Spleen (tissue), 11 donors: ENCODE measurements at regions not wholly inside any gene's neighbourhood (a gene's known extent, or its start where the extent isn't known, plus 50 kb on each side); places are given as distances from the start of the nearest gene placed in this dataset.

Experiments
- DNase-seq: peaks from one replicate; pipeline ENCODE4 v3.0.0-alpha.2; 2020
- H3K27ac ChIP-seq, 8 donors: fragments of 200-600 bp; sonication (generic) in 7 of 8; 1 replicate in 4 of 8; 2 replicates in 4 of 8; pipeline versions ENCODE4 v1.5.0 to v1.8.0; 2016 to 2021; ENCODE audit warnings: inconsistent platforms in 4 of 8, mild to moderate bottlenecking in 4 of 8, moderate library complexity in 1 of 8
- H3K27me3 ChIP-seq, 7 donors: fragments of 200-600 bp; sonication (generic) in 6 of 7; replicated peaks in 1 of 7; 1 replicate in 4 of 7; 2 replicates in 3 of 7; pipeline versions ENCODE4 v1.5.0 to v1.8.0; 2016 to 2021; ENCODE audit warnings: inconsistent platforms in 3 of 7, mild to moderate bottlenecking in 1 of 7
- H3K36me3 ChIP-seq, 6 donors: fragments of 200-600 bp; sonication (generic) in 5 of 6; 1 replicate in 4 of 6; 2 replicates in 2 of 6; pipeline versions ENCODE4 v1.5.0 to v1.8.0; 2016 to 2021; ENCODE audit warnings: inconsistent platforms in 2 of 6
- H3K4me1 ChIP-seq, 6 donors: fragments of 200-600 bp; sonication (generic) in 5 of 6; 1 replicate in 3 of 6; 2 replicates in 3 of 6; pipeline versions ENCODE4 v1.5.0 to v1.8.0; 2016 to 2021; ENCODE audit warnings: inconsistent platforms in 3 of 6
- H3K4me3 ChIP-seq, 8 donors: fragments of 200-600 bp; sonication (generic) in 7 of 8; 1 replicate in 4 of 8; 2 replicates in 4 of 8; pipeline versions ENCODE4 v1.5.0 to v1.8.0; 2016 to 2021; ENCODE audit warnings: inconsistent platforms in 4 of 8, mild to moderate bottlenecking in 4 of 8, moderate library complexity in 2 of 8
- H3K9me3 ChIP-seq, 8 donors: fragments of 200-600 bp; sonication (generic) in 7 of 8; 1 replicate in 4 of 8; 2 replicates in 4 of 8; pipeline versions ENCODE4 v1.5.0 to v1.8.0; 2016 to 2021; ENCODE audit warnings: inconsistent platforms in 4 of 8
- CTCF ChIP-seq, 11 experiments: fragments of 200-600 bp in 7 of 11; fragments of 450-650 bp in 4 of 11; sonication (generic) in 4 of 11; IDR thresholded peaks in 8 of 11; conservative IDR thresholded peaks in 3 of 11; 1 replicate in 7 of 11; 2 replicates in 4 of 11; pipeline versions ENCODE4 v1.4.0 to v1.8.0; 2016 to 2021; ENCODE audit warnings: antibody characterized with exemption in 11 of 11, inconsistent platforms in 4 of 11, mild to moderate bottlenecking in 1 of 11
- POLR2A ChIP-seq, 3 donors: fragments of 450-650 bp; IDR thresholded peaks; one replicate each; pipeline ENCODE4 v1.5.1; 2017; ENCODE audit warnings: antibody characterized with exemption in 3 of 3, mild to moderate bottlenecking in 1 of 3
- POLR2AphosphoS5 ChIP-seq, 3 donors: sonication (generic); formaldehyde crosslinking; IDR thresholded peaks; one replicate each; pipeline ENCODE4 v1.5.1; 2017; ENCODE audit warnings: antibody characterized with exemption in 3 of 3
- WGBS, 5 donors: extraction: QIAGEN DNeasy Blood & Tissue Kit in 3 of 5; methylation state at CpG; one replicate each; pipeline versions ENCODE4 v1.1.5 to v1.1.7; 2013 to 2018; 5-methylcytosine and 5-hydroxymethylcytosine counted together
- intact Hi-C: fragments of 100-400 bp; cut with DNase I; formaldehyde crosslinking; loops from one replicate; pipeline ENCODE4 v1.15.0; 2023; ENCODE audit warnings: low total_unique reads
- donor health status: healthy with polysubstance abuse.
- donor health status: DM: no; HTN: no; CAD: no; lungs with moderate emphysema.
- donor health status: DM: no; HTN: no; CAD: no.
- donor health status: Bipolar disorder and iron deficiency.
- donor health status: healthy.
- donor health status: DM: no; HTN: no; CAD: no.
- donor health status: DM: yes; HTN: yes; CAD: no.

- intact Hi-C loops = no loop called here
- peaks cover 0 to 88% (median 60%) of the 10 kb centered on the region in 8 donors for H3K9me3 ChIP-seq
- DNase-seq = no peak
- no peaks in the 10 kb centered on the region for H3K4me1 ChIP-seq
- H3K27ac ChIP-seq = no peak overlapping the region
- no peak for TF ChIP-seq CTCF (IDR thresholded peaks at IDR 0.05 in 8 of 11, conservative IDR thresholded peaks at IDR 0.05 in 3 of 11)
- no peak for TF ChIP-seq POLR2AphosphoS5 (IDR thresholded peaks at IDR 0.05)
- TF ChIP-seq POLR2A (IDR thresholded peaks at IDR 0.05) = no peak
- no peak overlapping the region for H3K4me3 ChIP-seq
- WGBS, 5 donors = 39 to 60% (median 51%) methylated on average over 1 of the region's 1 CpG
- H3K27me3 ChIP-seq = no peaks in the 10 kb centered on the region
- no peaks in the 10 kb centered on the region for H3K36me3 ChIP-seq
These were observed 387.7 kb downstream of the PAX1 start for GRCh38 chr20:22093122-22093521.

GRCh38 chr20:22088882-22089281, 383.4 kb downstream of the PAX1 start:
- 85 to 91% (median 88%) methylated on average over 4 of the region's 4 CpGs for WGBS, 5 donors
- Histone ChIP-seq H3K4me3 (no peak overlapping the region), H3K36me3 (no peaks in the 10 kb centered on the region), H3K4me1 (no peaks in the 10 kb centered on the region), H3K27ac (no peak overlapping the region), H3K27me3 (no peaks in the 10 kb centered on the region), H3K9me3 (peaks cover 0 to 60% (median 42%) of the 10 kb centered on the region in 8 donors)
- intact Hi-C loops = no loop called here
- DNase-seq = no peak
- TF ChIP-seq POLR2A (IDR thresholded peaks at IDR 0.05) (no peak), CTCF (IDR thresholded peaks at IDR 0.05 in 8 of 11, conservative IDR thresholded peaks at IDR 0.05 in 3 of 11) (no peak), POLR2AphosphoS5 (IDR thresholded peaks at IDR 0.05) (no peak)

DNA sequence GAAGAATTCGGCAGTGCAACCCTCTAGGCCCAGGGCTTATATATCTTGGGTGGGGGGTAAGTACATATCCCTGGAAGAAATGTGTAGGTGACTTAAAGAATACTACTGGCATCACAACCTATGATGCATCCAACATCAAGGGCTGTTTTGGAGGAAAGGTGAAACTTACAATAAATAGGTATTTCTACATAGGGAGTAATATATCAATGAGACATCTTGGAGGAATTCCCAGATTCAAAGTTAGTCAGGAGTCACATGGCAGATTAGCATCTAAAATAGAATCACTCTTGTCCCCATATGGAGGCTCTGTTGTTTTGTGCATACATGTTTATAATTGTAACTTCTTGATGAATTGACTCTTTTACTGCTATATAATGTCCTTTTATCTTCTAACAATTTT, 375.5 kb downstream of the PAX1 start:
- Histone ChIP-seq H3K27me3 (no peaks in the 10 kb centered on the region), H3K36me3 (no peaks in the 10 kb centered on the region), H3K9me3 (peaks cover 0 to 8% (median 0%) of the 10 kb centered on the region in 8 donors), H3K4me3 (no peak overlapping the region), H3K27ac (no peak overlapping the region), H3K4me1 (no peaks in the 10 kb centered on the region)
- intact Hi-C loops = no loop called here
- DNase-seq = no peak
- TF ChIP-seq CTCF (IDR thresholded peaks at IDR 0.05 in 8 of 11, conservative IDR thresholded peaks at IDR 0.05 in 3 of 11) = no peak
- no peak for TF ChIP-seq POLR2A (IDR thresholded peaks at IDR 0.05)
- TF ChIP-seq POLR2AphosphoS5 (IDR thresholded peaks at IDR 0.05) = no peak
- 0 to 59% (median 30%) methylated on average over 1 of the region's 1 CpG for WGBS, 5 donors

GRCh38 chr20:22074635-22075034, 369.2 kb downstream of the PAX1 start:
- TF ChIP-seq POLR2A (IDR thresholded peaks at IDR 0.05) (no peak), CTCF (IDR thresholded peaks at IDR 0.05 in 8 of 11, conservative IDR thresholded peaks at IDR 0.05 in 3 of 11) (no peak), POLR2AphosphoS5 (IDR thresholded peaks at IDR 0.05) (no peak)
- H3K27ac ChIP-seq = no peak overlapping the region
- intact Hi-C loops = no loop called here
- peaks cover 0 to 40% (median 0%) of the 10 kb centered on the region in 8 donors for H3K9me3 ChIP-seq
- no peaks in the 10 kb centered on the region for H3K36me3 ChIP-seq
- DNase-seq = no peak
- H3K4me1 ChIP-seq = no peaks in the 10 kb centered on the region
- H3K4me3 ChIP-seq = no peak overlapping the region
- WGBS, 5 donors = 78 to 93% (median 85%) methylated on average over 1 of the region's 1 CpG
- no peaks in the 10 kb centered on the region for H3K27me3 ChIP-seq
